ENCODE measurements at regions not wholly inside any gene's neighbourhood (a gene's known extent, or its start where the extent isn't known, plus 50 kb on each side); places are given as distances from the start of the nearest gene placed in this dataset.

DNA sequence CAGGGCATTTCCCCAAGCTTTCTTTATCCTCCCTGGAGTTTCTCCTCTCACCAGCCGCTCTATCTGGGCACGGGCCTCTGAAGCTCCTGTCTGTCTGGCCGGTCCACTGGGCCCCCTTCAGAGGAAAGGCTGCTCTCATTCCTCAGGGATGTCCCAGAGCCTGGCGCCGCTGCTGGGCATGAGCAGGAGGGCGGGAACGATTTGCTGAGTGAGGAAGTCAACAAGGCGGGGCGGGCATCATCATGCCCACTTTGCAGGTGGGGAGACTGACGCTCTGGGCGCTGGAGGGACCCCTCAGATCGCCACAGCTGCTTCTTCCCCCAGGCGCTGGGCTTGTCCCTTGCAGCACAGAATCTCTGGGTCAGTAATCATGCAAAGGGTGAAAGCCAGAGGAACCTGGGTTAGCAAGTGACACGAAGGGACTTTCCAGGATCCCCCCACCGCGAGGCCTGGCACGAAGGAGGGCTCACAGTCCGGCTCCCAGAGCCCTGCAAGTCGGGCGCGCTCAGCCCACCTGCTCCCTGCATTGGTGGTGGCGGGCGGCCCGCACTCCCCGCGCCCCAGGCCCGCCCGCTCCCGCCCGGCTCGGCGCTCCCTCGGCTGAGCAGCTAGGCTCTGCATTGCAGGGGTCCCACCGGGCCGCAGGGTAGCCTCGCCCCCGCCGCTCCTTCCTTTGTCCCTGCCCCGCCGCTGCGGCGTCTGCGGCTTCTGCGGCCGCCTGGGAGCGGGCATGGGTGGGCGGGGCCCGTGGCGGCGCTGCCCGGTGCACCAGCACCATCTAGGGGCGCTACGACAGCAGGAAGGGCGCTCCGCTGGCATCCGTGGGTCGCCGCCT is 157.8 kb downstream of the CYRIA start:
- no peak for DNase-seq (ENCODE audit: low read depth, low spot score)

DNA sequence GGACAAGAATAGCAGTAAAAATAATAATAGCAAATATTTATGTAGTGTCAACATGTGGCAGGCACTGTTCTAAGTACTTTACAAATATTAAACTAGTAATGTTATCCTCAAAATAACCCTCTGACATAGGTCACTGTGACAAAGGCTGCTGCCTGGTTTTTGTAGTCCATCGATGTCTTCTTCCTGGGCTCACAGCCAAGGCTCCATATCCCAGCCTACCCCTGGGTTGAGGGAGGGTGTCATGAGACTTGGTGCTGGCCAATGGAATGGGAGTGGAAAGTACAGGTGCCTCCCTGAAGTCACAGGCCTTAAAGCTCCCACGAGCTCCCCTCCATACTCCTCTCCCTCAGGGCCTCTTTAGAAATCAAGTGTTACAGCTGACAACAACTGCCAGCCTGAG is 159.3 kb downstream of the CYRIA start:
- no peak for DNase-seq (ENCODE audit: low read depth, low spot score)

DNA sequence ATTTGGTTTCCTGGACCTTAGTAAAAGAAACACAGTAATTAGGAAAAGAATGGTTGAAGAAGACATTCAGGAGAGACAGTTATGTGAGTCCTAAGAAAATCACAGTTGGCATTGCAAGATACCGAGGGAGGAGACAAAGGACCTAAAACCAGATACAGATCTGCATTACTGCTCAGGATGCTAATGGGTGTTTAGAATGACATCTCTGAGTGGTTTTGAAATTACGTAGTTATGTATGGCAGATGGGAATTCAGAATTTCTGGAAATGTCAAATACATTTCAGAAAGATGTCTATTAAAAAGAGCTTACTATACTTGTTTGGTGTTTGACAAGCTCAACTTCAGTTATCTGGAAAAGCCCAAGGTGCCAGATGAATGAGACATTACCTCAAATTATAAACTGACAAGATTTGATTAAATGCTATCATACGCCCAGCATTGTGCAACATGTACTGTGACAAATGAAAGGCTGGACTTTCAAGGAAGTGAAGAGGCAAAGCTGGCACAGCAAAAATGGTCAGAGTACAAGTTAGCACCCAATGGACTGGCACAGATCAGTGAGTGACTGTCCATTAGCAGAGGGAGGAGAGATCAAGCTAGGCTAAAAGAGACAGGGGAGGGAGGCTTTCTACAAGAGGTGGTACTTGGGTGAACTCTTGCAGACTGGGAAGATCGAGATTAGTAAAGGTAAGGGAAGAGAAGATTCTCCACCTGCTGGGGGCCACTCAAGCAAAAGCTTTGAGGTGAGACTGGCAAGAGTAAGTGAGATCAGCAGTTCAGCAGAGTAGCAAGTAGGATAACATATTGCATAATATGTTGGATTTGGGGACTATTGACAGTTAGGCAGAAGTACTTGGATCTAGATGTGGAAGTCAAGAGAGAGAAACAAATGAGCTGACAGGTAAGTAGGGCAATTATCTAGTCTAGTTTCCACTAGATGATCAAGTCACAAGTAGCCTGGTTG is 168.9 kb downstream of the CYRIA start:
- DNase-seq (ENCODE audit: low read depth, low spot score) = no peak

DNA sequence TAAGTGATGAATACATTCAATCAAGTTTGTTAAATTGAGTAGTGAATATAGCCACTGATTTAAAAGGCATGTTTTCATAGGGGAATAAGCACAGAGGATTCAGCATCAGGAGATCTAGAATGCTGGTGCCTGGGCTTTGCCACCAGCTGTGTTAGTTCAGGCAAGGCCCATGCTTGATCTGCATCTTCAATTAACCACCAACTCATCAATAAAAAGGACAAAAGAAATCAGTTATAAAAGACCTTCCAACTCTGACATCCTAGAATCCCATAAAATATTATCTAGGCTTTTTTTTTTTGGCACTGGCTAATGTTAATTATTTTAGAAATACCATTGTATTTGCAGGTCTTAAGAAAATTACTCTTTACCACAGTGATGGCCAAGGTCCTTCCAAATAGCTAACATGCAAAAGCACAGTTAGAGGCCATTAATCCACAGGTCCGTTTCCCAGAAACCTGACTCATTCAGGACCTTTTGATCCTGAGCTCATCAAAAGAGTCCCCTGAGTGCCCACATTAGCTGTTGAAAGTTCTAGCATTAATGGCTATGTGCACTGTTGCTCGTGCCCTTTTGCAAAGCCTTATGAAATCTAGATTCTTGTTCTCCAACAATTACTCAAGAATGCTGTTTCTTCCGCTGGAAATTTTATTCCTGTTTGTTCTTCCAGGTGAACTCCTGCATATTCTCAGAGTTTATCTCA is 170.0 kb downstream of the CYRIA start:
- no peak for DNase-seq (ENCODE audit: low read depth, low spot score)

DNA sequence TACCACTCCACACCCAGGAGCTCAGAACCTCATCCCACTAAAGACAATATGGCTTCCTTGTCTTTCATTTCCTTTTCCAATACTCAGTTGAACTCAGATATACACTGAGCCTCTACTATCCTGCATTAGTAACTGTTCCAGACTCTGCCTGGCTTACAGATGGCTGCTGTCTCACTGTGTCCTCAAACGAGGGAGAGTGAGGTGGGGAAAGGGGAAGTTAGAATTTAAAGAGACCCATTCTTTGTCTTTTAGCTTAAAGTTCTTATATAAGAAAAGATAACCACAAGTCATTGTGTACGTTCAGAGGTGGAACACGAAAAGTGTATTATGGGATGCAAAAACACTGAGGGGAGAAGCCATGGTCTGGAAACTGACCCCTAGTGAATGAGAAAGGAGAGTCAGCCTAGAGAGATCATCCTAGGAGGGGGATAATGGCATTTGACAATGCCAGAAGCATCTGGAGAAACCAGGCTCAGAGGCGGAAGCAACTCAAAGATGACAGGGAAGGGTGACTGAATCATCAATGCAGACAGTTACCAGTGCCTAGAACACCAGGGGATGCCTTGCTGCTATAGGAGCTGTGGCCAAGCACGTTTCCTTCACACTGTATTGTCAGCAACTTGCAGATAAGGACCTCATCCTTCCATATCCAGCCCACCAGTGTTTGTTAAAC is 170.7 kb downstream of the CYRIA start:
- DNase-seq (ENCODE audit: low read depth, low spot score) = no peak

DNA sequence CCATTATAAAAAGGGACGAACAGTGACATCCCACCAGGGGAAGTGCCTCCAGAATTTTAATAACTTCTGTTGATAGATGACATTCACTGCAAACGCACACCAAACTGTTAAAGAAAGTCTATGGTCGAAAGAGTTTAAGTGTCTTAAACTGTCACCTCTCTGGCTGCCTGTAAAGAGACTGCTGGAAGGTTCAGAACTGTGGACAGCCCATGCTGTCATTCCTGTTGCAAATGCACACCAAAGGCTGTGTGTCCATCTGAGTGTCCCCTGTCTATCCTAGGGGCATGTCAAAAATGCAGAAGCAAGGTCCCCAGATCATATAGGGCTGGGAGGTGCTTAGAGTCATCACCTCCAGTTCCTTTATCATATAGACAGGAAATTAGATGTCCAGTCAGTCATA is 171.8 kb downstream of the CYRIA start:
- no peak for DNase-seq (ENCODE audit: low read depth, low spot score)

DNA sequence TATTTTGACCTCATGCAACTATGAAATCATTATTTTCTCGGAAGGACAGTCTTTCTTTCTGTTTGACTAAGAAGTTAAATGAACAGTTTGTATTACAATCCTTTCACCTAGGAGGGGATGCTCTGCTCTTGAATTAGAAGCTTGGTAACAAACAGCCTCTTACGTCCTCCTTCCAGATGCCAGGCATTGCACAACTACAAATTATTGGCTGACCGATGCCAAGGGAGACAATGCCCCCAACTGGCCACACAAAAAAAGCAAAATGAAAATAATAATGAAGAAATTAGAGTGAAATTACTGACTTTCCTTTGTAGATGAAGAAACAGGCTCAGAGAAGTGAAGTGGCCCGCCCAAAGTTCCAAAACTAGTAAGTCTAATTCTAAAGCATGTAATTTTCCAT is 177.9 kb downstream of the CYRIA start:
- no peak for DNase-seq (ENCODE audit: low read depth, low spot score)

DNA sequence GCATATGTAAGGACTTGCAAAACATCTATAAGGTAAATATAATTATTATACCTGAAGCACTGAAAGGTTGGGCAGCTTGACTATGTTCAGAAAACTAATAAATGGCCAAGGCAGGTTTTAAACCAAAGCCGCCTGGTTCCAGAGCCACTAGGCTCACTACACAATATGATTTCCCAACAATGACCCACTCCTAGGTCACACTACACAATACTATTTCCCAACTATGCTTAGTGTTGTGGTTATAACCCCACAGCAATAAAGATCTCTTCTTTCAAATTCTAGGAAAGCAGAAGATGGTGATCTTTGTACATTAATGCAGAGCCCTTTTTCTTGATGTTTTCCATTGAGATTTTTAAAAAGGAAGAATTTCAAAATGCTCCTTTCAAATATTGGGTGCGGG is 180.4 kb downstream of the CYRIA start:
- no peak for DNase-seq (ENCODE audit: low read depth, low spot score)

DNA sequence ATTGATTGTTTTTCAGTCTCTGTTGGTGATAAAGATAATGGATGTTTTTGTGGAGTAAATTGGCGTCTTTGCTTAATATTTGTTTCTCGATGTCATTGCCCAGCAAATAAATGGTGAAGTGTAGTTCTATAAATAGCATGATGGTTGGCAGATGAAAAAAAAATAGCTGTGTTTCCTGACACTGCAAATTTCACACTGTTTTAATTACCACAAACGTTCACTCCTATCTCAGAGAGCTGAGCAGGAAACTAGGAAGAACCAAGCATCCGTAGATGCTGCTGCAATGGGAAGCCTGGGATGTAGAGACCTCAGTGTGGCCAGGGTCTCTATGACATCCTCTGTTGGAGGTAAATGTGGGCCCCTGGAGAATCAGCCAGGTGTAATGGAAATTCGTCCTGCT is 183.2 kb downstream of the CYRIA start:
- DNase-seq (ENCODE audit: low read depth, low spot score) = no peak

DNA sequence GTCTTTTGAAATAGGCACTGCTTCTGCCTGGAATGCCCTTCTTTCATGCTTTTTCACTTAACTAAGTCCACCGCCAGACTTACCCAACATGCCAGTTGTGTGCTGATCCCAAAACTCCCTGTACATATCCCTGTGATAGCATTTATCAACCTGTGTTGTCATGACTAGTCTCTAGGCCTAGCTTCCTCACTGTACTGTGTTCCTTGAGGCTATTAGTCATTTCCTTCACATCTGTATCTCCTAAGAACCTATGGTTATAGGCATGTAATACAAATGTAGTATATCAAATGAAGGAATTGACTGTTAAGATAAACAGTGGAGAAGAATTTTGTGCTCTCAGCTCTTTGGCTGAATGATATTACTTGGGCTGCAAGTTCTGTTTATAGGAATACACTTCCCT is 184.3 kb downstream of the CYRIA start:
- DNase-seq (ENCODE audit: low read depth, low spot score) = no peak

DNA sequence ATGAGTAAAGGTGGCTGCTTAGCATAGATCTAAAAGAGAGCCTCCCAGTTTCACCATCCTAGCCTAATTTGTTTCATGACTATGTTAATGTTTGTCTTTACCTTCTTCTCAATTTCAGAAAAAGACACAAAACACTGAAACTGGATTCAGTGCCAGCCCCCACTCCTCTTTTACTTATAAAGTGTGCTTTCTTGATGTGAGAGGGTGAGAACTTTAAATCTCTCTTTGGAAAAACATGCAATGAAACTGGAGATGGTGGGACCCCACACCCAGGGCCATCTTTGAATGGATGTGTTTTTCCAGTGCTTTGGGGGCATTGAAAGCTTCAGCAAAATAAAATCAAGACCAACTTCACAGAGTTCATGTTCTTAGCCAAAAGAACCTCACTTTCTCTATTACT is 185.9 kb downstream of the CYRIA start:
- no peak for DNase-seq (ENCODE audit: low read depth, low spot score)

DNA sequence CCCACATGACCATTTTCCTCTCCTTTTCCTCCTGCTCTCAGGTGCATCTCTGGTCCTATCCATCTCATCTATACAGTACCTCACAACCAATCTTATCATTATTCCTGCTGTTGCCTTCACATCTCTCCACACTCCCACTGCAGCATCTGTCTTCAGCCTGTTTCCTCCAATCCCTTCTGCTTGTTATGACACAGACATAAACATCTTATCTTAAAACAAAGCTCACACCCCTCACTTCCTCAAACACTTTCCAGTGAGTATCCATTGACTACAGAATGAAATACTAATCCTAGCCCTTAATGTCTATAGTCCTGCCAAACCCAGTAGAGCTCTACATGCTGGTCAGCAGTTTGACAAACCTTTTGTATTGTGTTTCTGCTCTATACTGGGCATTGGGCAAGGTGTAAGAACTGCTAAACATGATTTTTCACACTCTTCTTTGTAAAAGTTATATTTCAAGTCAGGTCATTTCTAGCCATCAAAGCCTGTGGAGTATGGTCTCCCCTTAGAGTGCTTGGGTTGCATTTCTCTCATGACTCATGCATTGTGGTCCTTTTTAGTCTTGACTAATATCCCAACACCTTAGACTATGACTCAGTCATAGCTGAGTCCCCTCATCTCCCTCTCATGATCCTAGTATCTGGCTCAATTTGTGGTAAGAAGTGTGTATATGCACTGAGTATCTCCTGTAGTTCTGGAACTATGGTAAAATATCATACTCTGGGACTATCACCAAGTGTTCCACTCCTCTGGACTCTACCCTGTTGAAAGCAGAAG is 187.0 kb downstream of the CYRIA start:
- no peak for DNase-seq (ENCODE audit: low read depth, low spot score)

DNA sequence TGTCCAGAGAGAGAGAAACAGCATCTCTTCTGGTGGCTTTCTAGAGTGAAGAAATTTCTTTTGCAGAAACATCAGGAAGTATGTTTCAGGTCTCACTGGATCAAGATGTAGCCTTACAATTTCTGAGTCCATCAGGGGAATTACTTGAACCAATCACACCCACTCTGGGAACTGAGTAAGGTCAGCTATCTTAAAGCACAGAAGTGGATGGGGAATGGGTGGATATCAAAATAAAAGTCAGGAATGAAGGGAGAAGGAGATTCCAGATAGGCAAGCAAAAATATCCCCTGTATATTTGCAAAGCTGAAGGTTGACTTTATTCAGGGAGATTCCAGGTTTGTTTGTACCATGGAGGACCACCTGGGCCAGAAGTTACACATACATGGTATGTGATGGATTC is 188.0 kb downstream of the CYRIA start:
- no peak for DNase-seq (ENCODE audit: low read depth, low spot score)

DNA sequence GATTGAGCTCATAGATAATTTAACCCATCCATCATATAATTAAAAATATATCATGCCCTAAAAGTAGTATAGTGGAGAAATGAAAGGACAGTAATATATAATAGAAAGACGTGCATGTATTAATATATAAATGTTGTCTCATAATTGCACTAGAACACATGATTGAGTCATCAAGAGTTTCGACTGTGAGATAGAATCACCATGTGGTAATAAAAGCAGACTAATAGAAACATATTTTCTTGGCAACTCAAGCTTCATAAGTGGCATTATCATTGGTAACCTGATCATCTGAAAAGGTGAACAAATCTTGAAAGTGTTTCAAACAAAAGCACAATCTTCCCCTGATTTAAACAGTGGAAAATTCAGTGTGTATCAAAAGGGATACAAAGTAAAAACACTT is 188.8 kb downstream of the CYRIA start:
- no peak for DNase-seq (ENCODE audit: low read depth, low spot score)

DNA sequence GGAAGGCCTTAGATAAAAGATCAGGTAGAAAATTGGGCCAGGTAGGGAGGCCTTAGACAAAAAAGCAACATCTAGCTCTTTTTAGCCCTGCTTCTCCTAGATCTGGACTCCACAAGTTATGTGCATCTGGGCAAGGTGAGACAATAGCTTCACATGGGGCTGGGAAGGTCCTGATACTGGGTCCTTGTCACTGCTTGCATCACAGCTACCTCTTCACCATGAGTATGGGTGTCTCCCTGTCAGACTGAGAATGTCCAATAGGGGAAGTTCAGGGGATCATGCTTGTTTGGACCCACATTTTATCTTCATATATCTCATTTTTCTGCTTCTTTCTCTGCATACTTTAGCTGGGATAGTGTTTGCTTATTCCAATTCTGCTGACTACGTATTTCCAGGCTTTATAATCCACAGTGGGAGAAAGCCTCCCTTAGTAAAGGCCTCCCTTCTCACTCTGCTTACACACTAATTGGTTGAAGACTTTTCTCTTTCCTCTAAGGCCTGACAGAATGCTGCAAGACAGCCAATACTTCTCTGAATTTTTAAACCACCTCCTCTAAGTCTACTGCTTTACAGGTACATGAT is 189.6 kb downstream of the CYRIA start:
- no peak for DNase-seq (ENCODE audit: low read depth, low spot score)

DNA sequence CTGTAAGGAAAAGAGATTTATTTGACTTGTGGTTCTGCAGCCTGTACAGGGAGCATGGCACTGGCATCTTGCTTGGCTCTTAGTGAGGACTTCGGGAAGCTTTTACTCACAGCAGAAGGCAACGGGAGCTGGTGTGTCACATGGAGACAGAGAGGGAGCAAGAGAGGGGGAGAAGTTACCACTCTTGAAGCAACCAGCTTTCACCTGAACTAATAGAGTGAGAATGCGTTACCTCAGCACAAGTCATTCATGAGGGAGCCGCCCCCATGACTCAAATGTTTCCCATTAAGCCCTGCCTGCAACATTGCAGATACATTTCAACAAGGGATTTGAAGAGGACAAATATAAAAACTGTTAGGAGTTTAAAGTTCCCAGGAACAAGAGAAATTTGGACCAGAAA is 190.0 kb downstream of the CYRIA start:
- DNase-seq (ENCODE audit: low read depth, low spot score) = no peak

DNA sequence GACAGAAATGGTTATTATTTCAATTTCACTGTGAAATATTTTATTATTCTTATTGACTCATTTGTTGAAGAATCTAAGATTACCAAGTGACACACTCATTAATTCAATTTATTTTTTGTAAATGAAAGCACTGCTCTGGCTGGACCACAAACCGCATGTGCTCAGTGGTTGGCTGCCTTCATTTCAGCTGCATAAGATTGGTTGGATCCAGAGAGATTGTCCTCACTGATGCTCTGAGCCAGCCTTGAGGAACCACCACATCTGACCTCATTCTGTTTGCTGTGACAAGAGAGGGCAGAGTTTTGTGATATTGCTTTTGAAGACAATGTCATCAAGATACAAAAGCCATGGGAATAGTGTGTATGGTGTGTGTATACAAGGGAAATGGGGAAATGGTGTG is 192.1 kb downstream of the CYRIA start:
- DNase-seq (ENCODE audit: low read depth, low spot score) = no peak

DNA sequence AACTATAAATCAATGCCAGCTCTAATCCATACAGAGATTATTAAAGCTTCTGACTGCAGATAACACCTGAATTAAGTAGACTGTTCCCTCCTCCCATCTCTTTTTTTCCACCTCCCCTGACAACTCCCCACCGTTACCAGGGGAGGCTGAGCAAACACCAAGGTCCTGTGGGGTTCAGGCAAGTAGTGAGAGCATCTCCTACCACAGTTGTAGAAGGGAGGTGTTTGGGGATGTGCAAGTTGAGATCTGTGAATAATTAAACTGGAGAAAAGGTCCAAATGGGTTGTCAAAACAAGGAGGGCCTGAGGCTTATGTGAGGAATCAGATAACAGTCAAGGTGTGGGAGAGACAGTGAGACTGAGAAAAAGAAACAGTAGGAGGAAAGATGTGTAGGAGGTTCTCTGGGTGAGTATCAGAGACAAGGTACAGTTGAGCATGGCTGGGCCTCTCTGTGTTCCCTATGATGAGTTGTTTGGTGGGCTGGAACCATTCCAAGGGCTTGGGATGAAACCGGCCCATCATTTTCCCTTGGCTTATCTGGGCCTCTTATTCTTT is 194.6 kb downstream of the CYRIA start:
- no peak for DNase-seq (ENCODE audit: low read depth, low spot score)

DNA sequence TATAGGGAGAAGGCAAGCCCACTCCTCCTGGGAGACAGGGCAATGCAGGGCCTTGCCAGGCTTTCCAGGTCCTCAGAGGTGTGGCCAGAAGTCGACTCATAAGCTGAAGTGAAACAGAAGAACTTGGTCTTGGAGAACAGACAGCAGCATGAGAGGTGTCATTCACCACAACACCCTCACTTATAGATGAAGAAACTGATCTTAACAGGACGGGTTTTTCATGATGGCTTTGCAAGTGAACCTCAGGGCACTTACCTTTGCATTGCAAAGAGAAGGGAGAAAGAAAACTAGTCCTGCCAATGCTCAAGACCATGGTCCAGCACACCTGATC is 198.8 kb downstream of the CYRIA start:
- DNase-seq (ENCODE audit: low read depth, low spot score) = no peak

DNA sequence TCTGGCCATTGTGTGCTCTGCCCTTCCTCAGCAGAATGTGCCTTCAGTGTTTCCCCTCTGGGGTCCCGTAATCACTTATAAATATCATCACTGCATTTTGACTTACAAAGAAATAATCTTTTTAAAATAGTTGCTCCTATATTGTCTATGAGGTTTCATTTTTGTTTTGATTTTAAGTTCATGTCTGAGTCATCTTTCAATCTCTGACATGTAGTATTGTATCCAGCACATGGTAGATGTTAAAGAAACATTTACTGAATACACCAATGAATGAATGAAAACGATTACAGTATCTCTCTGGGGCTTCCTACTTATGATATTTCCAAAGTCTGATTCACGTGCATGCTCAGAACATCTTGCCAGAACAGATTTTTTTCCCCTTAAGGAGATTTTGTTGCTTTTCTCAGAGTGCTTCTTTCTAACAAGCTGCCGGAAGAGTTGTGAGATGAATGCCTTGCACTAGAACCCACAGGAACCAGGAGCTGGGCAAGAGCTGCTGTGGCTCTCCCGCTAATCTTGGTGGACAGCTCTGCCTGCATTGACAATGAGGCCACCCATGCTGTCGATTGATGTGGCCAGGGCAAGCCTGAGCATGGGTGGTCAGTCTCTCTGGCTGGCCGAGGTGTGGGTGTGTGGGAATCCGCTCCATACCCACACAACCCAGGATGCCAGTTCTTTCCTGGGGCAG is 199.4 kb downstream of the CYRIA start:
- no peak for DNase-seq (ENCODE audit: low read depth, low spot score)

All from iPS DF 19.7 (cell line).